Astrocyte (in vitro differentiated cells and primary cell): ENCODE measurements at regions not wholly inside any gene's neighbourhood (a gene's known extent, or its start where the extent isn't known, plus 50 kb on each side); places are given as distances from the start of the nearest gene placed in this dataset.
A peak's percentile ranks its signal among the peaks of the same experiment; 100 is the strongest.
"Not testable (repeated sequence)": the region's sequence is repeated elsewhere in the genome, so short reads cannot be mapped to it uniquely, and the experiment has no call there.

ENCODE experiments used
- DNase-seq: peaks from one replicate; pipeline ENCODE4 v3.0.0-alpha.2; 2010; ENCODE audit warnings: low read depth
- FAIRE-seq: peaks from 2 replicates; lab custom pipeline; 2011; peaks lifted over from hg19 to GRCh38; lab: Jason Lieb, UNC
- H2AFZ ChIP-seq: 2 replicates; pipeline ENCODE4 v1.6.0; 2012; ENCODE audit warnings: low read depth, low read length, inconsistent platforms
- H3K27ac ChIP-seq: 2 replicates; pipeline ENCODE4 v1.5.1; 2011; ENCODE audit warnings: low read depth, low read length, inconsistent platforms
- H3K27me3 ChIP-seq: 2 replicates; pipeline ENCODE4 v1.6.0; 2011; ENCODE audit warnings: low read length, inconsistent platforms; ENCODE audit not compliant: insufficient read depth
- H3K36me3 ChIP-seq: 2 replicates; pipeline ENCODE4 v1.5.1; 2011; ENCODE audit warnings: low read length, inconsistent platforms; ENCODE audit not compliant: insufficient read depth
- H3K4me1 ChIP-seq: 2 replicates; pipeline ENCODE4 v1.5.1; 2011; ENCODE audit warnings: low read length, inconsistent platforms; ENCODE audit not compliant: insufficient read depth
- H3K4me2 ChIP-seq: 2 replicates; pipeline ENCODE4 v1.6.0; 2012; ENCODE audit warnings: low read length, inconsistent platforms
- H3K4me3 ChIP-seq: 2 replicates; pipeline ENCODE4 v1.5.1; 2011; ENCODE audit warnings: low read depth, mild to moderate bottlenecking, low read length, inconsistent platforms; ENCODE audit not compliant: insufficient read depth
- H3K79me2 ChIP-seq: 2 replicates; pipeline ENCODE4 v1.6.0; 2012; ENCODE audit warnings: mild to moderate bottlenecking, low read length, inconsistent platforms; ENCODE audit not compliant: insufficient read depth
- H3K9ac ChIP-seq: 2 replicates; pipeline ENCODE4 v1.6.0; 2012; ENCODE audit warnings: mild to moderate bottlenecking, low read length, inconsistent platforms
- H3K9me3 ChIP-seq: 2 replicates; pipeline ENCODE4 v1.5.1; 2012; ENCODE audit warnings: low read depth, mild to moderate bottlenecking, low read length, inconsistent platforms; ENCODE audit not compliant: insufficient read depth
- H4K20me1 ChIP-seq: 2 replicates; pipeline ENCODE4 v1.6.0; 2012; ENCODE audit warnings: low read length, inconsistent platforms; ENCODE audit not compliant: insufficient read depth
- H3K27ac Mint-ChIP-seq: one replicate; pipeline ENCODE4 v1.8.0; 2021; ENCODE audit warnings: mild to moderate bottlenecking, mixed read lengths; ENCODE audit not compliant: unreplicated experiment
- H3K27me3 Mint-ChIP-seq: one replicate; pipeline ENCODE4 v1.8.0; 2021; ENCODE audit warnings: low read depth, mixed read lengths; ENCODE audit not compliant: unreplicated experiment
- H3K36me3 Mint-ChIP-seq: one replicate; pipeline ENCODE4 v1.8.0; 2021; ENCODE audit warnings: low read depth, mixed read lengths; ENCODE audit not compliant: unreplicated experiment
- H3K4me1 Mint-ChIP-seq: one replicate; pipeline ENCODE4 v1.8.0; 2021; ENCODE audit warnings: low read depth, mixed read lengths; ENCODE audit not compliant: unreplicated experiment
- H3K4me3 Mint-ChIP-seq: one replicate; pipeline ENCODE4 v1.8.0; 2021; ENCODE audit warnings: mild to moderate bottlenecking, moderate library complexity, mixed read lengths; ENCODE audit not compliant: unreplicated experiment
- H3K9me3 Mint-ChIP-seq: one replicate; pipeline ENCODE4 v1.8.0; 2021; ENCODE audit warnings: mild to moderate bottlenecking, mixed read lengths; ENCODE audit not compliant: unreplicated experiment

- not testable (repeated sequence) for FAIRE-seq, H3K4me3 ChIP-seq, H3K36me3 Mint-ChIP-seq, H3K27me3 ChIP-seq, H3K36me3 ChIP-seq, H3K4me3 Mint-ChIP-seq, H3K4me1 ChIP-seq, H3K9ac ChIP-seq, H3K4me2 ChIP-seq, H3K27me3 Mint-ChIP-seq, H4K20me1 ChIP-seq, H3K4me1 Mint-ChIP-seq, H3K9me3 Mint-ChIP-seq, H3K27ac ChIP-seq, DNase-seq, H3K27ac Mint-ChIP-seq, H2AFZ ChIP-seq, H3K79me2 ChIP-seq, H3K9me3 ChIP-seq
Observed at GRCh38 chr22:16534408-16535206, 58.0 kb downstream of the CCT8L2 start.

GRCh38 chr22:16531666-16532065 lies 60.9 kb downstream of the CCT8L2 start:
- H3K36me3 ChIP-seq, H3K4me1 Mint-ChIP-seq, H3K4me3 Mint-ChIP-seq, H3K9me3 Mint-ChIP-seq, H4K20me1 ChIP-seq, H3K27me3 ChIP-seq, H3K9ac ChIP-seq, H3K9me3 ChIP-seq, DNase-seq, H3K27me3 Mint-ChIP-seq, FAIRE-seq, H3K36me3 Mint-ChIP-seq, H3K4me3 ChIP-seq, H2AFZ ChIP-seq, H3K27ac ChIP-seq, H3K79me2 ChIP-seq, H3K4me1 ChIP-seq, H3K4me2 ChIP-seq: not testable (repeated sequence)
- peak overlapping the region; percentile 47 for H3K27ac Mint-ChIP-seq

- H3K4me1 Mint-ChIP-seq, DNase-seq: not testable (repeated sequence)
Observed at GRCh38 chr22:16529331-16529730, 63.3 kb downstream of the CCT8L2 start.

GRCh38 chr22:16527753-16528152 lies 64.9 kb downstream of the CCT8L2 start:
- DNase-seq, H3K27me3 ChIP-seq, H3K4me1 Mint-ChIP-seq, H3K4me2 ChIP-seq, H3K4me1 ChIP-seq, H3K27me3 Mint-ChIP-seq, H3K9ac ChIP-seq, H3K27ac Mint-ChIP-seq, H2AFZ ChIP-seq, FAIRE-seq, H3K4me3 ChIP-seq, H3K36me3 ChIP-seq, H3K4me3 Mint-ChIP-seq, H3K9me3 ChIP-seq, H3K36me3 Mint-ChIP-seq, H3K79me2 ChIP-seq, H3K27ac ChIP-seq, H4K20me1 ChIP-seq: not testable (repeated sequence)
- H3K9me3 Mint-ChIP-seq, result peaks cover 11% of the 10 kb centered on the region

More at GRCh38 chr22:16529331-16529730, 63.3 kb downstream of the CCT8L2 start:
- not testable (repeated sequence) for FAIRE-seq, H3K27me3 Mint-ChIP-seq, H3K27me3 ChIP-seq, H3K4me3 Mint-ChIP-seq, H3K36me3 Mint-ChIP-seq, H3K36me3 ChIP-seq, H3K27ac ChIP-seq, H3K4me2 ChIP-seq, H3K4me3 ChIP-seq, H4K20me1 ChIP-seq, H3K9me3 ChIP-seq, H2AFZ ChIP-seq, H3K27ac Mint-ChIP-seq, H3K4me1 ChIP-seq, H3K79me2 ChIP-seq, H3K9ac ChIP-seq
- H3K9me3 Mint-ChIP-seq, result peaks cover 11% of the 10 kb centered on the region

- not testable (repeated sequence) for H3K4me1 ChIP-seq, H3K27me3 ChIP-seq, H3K27me3 Mint-ChIP-seq, H2AFZ ChIP-seq, H3K27ac Mint-ChIP-seq, FAIRE-seq, H3K4me3 ChIP-seq, H3K9ac ChIP-seq, H3K79me2 ChIP-seq, H3K9me3 ChIP-seq, H3K36me3 Mint-ChIP-seq, H4K20me1 ChIP-seq, H3K4me1 Mint-ChIP-seq, DNase-seq, H3K4me2 ChIP-seq, H3K4me3 Mint-ChIP-seq, H3K27ac ChIP-seq, H3K36me3 ChIP-seq
- peaks cover 11% of the 10 kb centered on the region for H3K9me3 Mint-ChIP-seq
Observed at GRCh38 chr22:16526891-16527290, 65.7 kb downstream of the CCT8L2 start.
